ENCODE measurements at regions not wholly inside any gene's neighbourhood (a gene's known extent, or its start where the extent isn't known, plus 50 kb on each side); places are given as distances from the start of the nearest gene placed in this dataset.
"Not testable (repeated sequence)": the region's sequence is repeated elsewhere in the genome, so short reads cannot be mapped to it uniquely, and the experiment has no call there.

DNA sequence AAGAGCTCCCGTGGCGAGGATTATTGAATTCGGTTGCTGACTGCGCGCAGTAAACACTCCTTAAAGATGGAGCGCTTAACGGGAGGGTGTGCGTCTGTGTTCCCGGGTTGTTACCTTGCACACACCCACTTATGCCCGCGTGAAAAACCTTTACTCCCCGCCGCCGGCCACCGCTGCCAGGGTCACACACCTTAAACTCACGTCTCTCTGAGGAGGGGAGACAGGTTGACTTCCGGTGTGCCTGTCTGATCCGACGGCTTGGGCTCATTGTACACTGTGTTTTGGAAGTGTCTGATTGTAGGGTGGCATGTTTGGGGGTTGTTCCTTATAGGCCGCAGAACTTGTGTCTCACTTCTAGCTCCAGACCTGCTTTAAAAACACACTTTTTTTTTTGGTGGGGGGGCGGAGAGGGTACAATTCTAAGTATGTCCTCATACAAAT, 66.8 kb downstream of the KPNA2 start:
- H3K9me3 ChIP-seq (ENCODE audit: low read depth), result no peaks in the 10 kb centered on the region
- DNase-seq (ENCODE audit: low read depth in 1 of 2, low spot score in 1 of 2), result peak in 1 of 2 donors; percentile 3

DNA sequence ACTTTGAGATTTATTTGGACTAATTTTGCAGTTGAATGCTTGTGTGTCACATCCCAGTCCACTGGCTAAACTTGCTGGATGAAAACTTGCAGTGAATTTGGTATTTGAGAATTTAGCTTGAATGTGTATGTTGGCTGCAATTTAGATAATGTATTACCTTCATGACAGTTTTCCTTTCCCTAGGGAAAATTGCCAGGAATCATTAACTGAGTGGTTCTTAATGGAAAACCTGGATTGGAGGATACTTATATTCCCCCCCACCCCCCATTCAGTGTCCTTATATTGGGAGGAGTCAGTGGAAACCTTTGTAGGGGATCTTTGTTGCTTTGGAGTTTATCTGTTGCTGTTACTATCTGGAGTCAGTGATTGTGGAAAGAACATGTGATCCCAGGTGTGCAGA, 67.6 kb downstream of the KPNA2 start:
- H3K4me3 ChIP-seq, result no peak overlapping the region

More for the DNA sequence above, 66.8 kb downstream of the KPNA2 start:
- TF ChIP-seq, protein P1, sequence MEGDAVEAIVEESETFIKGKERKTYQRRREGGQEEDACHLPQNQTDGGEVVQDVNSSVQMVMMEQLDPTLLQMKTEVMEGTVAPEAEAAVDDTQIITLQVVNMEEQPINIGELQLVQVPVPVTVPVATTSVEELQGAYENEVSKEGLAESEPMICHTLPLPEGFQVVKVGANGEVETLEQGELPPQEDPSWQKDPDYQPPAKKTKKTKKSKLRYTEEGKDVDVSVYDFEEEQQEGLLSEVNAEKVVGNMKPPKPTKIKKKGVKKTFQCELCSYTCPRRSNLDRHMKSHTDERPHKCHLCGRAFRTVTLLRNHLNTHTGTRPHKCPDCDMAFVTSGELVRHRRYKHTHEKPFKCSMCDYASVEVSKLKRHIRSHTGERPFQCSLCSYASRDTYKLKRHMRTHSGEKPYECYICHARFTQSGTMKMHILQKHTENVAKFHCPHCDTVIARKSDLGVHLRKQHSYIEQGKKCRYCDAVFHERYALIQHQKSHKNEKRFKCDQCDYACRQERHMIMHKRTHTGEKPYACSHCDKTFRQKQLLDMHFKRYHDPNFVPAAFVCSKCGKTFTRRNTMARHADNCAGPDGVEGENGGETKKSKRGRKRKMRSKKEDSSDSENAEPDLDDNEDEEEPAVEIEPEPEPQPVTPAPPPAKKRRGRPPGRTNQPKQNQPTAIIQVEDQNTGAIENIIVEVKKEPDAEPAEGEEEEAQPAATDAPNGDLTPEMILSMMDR (IDR thresholded peaks at IDR 0.05; ENCODE audit: low read depth, low read length), result no peak
- no peaks in the 10 kb centered on the region for H3K27me3 ChIP-seq
- H3K4me3 ChIP-seq, result peak overlapping the region; percentile 44
- H3K27ac ChIP-seq, result no peak overlapping the region
- H3K4me1 ChIP-seq (ENCODE audit: low read depth), result no peaks in the 10 kb centered on the region
- H3K36me3 ChIP-seq, result no peaks in the 10 kb centered on the region

GRCh38 chr17:68106085-68106484, 70.5 kb downstream of the KPNA2 start:
- TF ChIP-seq, protein P1 (IDR thresholded peaks at IDR 0.05; ENCODE audit: low read depth, low read length), result no peak
- no peak overlapping the region for H3K27ac ChIP-seq
- H3K36me3 ChIP-seq, result no peaks in the 10 kb centered on the region
- no peaks in the 10 kb centered on the region for H3K27me3 ChIP-seq
- H3K4me1 ChIP-seq (ENCODE audit: low read depth), result no peaks in the 10 kb centered on the region
- H3K4me3 ChIP-seq, result no peak overlapping the region
- H3K9me3 ChIP-seq (ENCODE audit: low read depth), result no peaks in the 10 kb centered on the region
- DNase-seq (ENCODE audit: low read depth in 1 of 2, low spot score in 1 of 2), result no peak

More for the DNA sequence above, 67.6 kb downstream of the KPNA2 start:
- H3K27ac ChIP-seq, result no peak overlapping the region
- no peak for DNase-seq (ENCODE audit: low read depth in 1 of 2, low spot score in 1 of 2)
- H3K4me1 ChIP-seq (ENCODE audit: low read depth), result no peaks in the 10 kb centered on the region
- TF ChIP-seq, protein P1 (IDR thresholded peaks at IDR 0.05; ENCODE audit: low read depth, low read length), result no peak
- H3K9me3 ChIP-seq (ENCODE audit: low read depth), result no peaks in the 10 kb centered on the region
- no peaks in the 10 kb centered on the region for H3K36me3 ChIP-seq
- H3K27me3 ChIP-seq, result no peaks in the 10 kb centered on the region

- Histone ChIP-seq H3K4me1 (ENCODE audit: low read depth) (no peaks in the 10 kb centered on the region), H3K27me3 (no peaks in the 10 kb centered on the region), H3K9me3 (ENCODE audit: low read depth) (no peaks in the 10 kb centered on the region), H3K27ac (no peak overlapping the region), H3K36me3 (no peaks in the 10 kb centered on the region), H3K4me3 (no peak overlapping the region)
- TF ChIP-seq, protein P1 (IDR thresholded peaks at IDR 0.05; ENCODE audit: low read depth, low read length), result no peak
- no peak for DNase-seq (ENCODE audit: low read depth in 1 of 2, low spot score in 1 of 2)
These were observed 71.8 kb downstream of the KPNA2 start for GRCh38 chr17:68107373-68107772.

- H3K9me3 ChIP-seq (ENCODE audit: low read depth), result no peaks in the 10 kb centered on the region
- no peak overlapping the region for H3K27ac ChIP-seq
- H3K4me3 ChIP-seq, result no peak overlapping the region
- no peaks in the 10 kb centered on the region for H3K27me3 ChIP-seq
- no peaks in the 10 kb centered on the region for H3K4me1 ChIP-seq (ENCODE audit: low read depth)
- DNase-seq (ENCODE audit: low read depth in 1 of 2, low spot score in 1 of 2), result no peak
- no peaks in the 10 kb centered on the region for H3K36me3 ChIP-seq
- TF ChIP-seq, protein P1 (IDR thresholded peaks at IDR 0.05; ENCODE audit: low read depth, low read length), result no peak
These were observed 72.9 kb downstream of the KPNA2 start for GRCh38 chr17:68108313-68109000.

DNA sequence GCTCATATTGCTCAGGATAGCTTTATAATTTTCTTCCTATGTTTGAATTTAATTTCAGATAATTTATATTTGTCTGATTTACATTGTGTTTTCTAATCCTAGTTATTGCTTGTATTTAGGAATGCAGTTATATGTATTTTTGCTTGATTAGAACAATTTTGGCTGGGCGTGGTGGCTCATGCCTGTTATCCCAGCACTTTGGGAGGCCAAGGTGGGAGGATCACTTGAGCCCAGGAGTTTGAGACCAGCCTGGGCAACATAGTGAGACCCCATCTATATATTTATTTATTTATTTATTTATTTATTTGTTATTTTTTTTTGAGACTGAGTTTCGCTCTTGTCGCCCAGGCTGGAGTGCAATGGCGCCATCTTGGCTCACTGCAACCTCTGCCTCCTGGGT, 73.9 kb downstream of the KPNA2 start:
- H3K36me3 ChIP-seq; H3K9me3 ChIP-seq (ENCODE audit: low read depth); H3K4me3 ChIP-seq; H3K27me3 ChIP-seq; H3K4me1 ChIP-seq (ENCODE audit: low read depth); DNase-seq (ENCODE audit: low read depth in 1 of 2, low spot score in 1 of 2); H3K27ac ChIP-seq: not testable (repeated sequence)

DNA sequence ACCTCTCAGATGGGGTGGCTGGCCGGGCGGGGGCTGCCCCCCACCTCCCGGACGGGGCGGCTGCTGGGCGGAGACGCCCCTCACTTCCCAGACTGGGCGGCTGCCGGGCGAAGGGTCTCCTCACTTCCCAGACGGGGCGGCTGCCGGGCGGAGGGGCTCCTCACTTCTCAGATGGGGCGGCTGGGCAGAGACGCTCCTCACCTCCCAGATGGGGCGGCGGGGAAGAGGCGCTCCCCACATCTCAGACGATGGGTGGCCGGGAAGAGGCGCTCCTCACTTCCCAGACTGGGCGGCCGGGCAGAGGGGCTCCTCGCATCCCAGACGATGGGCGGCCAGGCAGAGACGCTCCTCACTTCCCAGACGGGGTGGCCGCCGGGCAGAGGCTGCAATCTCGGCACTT, 80.7 kb downstream of the KPNA2 start:
- not testable (repeated sequence) for H3K4me1 ChIP-seq (ENCODE audit: low read depth); H3K9me3 ChIP-seq (ENCODE audit: low read depth); H3K27ac ChIP-seq; H3K4me3 ChIP-seq; H3K36me3 ChIP-seq; H3K27me3 ChIP-seq; DNase-seq (ENCODE audit: low read depth in 1 of 2, low spot score in 1 of 2)
